NCI-H345 treated with DMSO at 0.1 percent for 48 hours (cell line): ENCODE measurements at regions not wholly inside any gene's neighbourhood (a gene's known extent, or its start where the extent isn't known, plus 50 kb on each side); places are given as distances from the start of the nearest gene placed in this dataset.

Experiments
- DNase-seq: peaks from one replicate; lab custom pipeline; 2025; ENCODE audit not compliant: unreplicated experiment; lab: John Stamatoyannopoulos, UW

DNA sequence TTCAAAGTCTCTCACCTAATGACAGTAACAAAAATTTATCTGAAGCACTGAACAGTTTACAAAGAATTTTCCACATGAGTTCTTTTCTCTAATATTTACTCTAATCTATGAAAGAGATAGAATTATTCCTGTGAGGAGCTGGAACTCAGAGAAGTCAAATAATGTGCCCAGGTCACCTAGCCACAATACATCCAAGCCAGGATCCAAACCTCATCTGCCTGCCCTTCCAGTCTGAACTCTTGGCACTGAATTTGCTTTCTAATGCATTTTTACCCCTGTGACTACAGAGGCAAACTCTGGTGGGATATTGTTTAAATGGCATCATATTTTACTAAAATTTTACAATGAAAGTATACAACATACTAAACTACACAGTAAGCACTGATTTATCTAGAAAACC, 191.4 kb upstream of the RORA start:
- DNase-seq = no peak

DNA sequence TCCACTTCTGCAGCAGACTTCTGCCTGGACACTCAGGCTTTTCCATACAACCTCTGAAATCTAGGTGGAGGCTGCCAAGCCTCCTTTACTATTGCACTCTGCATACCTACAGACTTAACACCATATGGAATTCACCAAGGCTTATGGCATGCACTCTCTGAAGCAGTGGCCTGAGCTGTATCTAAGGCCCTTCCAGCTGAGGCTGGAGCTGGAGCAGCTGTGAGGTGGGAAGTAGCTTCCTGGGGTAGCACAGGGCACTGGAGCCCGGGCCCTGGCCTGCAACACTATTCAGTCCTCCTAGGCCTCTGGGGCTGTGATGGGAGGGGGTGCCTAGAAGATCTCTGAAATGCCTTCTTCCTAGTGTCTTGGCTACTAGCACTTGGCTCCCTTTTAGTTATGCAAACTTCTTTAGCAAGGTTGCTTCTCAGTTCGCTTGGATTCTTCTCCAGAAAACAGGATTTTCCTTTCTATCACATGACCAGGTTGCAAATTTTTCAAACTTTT, 186.6 kb upstream of the RORA start:
- DNase-seq = no peak

DNA sequence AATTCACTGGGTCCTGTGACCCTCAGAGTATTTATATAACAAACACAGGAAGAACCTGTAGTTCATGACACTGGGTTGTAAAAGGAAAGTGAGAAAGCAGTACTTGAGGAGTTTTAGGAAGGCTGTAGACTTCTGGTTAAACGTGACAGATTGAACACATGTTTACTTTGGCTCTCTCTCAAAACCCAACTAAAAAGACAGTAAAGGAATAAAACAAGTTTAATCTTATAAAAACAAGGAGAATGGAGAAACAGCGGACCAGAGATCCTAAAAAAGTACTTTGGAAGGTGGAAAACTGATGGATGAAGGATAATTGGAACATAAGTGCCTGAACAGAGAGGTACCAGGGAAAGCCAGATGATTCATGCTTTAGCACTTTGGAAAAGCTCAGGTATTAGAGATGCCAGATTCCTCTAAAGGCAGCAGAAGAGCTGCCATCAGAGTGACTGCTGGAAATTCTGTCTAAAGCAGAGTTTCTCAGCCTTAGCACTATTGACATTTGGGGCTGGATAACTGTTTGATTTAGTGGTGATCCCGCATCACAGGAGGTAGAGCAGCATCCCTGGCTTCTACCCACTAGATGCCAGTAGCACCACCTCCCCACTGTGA, 182.9 kb upstream of the RORA start:
- no peak for DNase-seq

DNA sequence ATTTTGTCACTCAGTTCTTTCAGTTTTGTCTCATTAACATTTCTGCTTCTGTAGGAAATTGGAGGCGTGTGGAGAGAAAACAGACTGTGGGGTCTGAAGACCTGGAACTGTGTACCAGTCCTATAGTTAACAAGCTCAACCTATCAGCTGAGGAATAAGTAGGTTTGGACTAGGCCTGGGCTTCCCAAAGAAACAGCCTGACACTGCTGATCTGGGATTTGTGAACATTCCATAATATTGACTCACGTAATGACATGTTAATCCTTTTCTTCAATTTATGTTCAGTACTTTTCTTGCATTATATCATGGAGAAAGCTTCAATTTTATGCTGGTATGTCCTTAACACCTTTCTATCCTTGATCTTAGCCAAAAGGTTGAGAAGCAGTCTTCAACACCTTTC, 181.6 kb upstream of the RORA start:
- DNase-seq = no peak

DNA sequence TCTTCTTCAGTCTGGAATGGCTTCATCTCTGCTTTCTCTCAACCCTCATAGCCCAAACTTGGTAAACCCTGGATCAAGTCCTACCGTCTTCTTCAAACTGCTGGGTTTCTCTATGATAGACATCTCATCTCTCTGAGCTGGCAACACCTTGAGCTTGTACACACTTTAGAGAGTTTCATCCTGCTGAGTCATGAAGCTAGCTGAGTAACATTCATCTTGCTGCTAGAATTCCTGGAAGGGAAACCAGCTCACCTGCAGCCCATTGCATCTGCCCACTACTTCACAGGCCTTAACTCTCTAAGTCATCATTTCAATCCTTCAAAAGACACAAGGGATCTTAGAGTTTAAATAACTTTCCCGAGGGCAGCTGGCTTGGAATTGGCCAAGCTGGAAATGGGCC, 175.5 kb upstream of the RORA start:
- DNase-seq = no peak

DNA sequence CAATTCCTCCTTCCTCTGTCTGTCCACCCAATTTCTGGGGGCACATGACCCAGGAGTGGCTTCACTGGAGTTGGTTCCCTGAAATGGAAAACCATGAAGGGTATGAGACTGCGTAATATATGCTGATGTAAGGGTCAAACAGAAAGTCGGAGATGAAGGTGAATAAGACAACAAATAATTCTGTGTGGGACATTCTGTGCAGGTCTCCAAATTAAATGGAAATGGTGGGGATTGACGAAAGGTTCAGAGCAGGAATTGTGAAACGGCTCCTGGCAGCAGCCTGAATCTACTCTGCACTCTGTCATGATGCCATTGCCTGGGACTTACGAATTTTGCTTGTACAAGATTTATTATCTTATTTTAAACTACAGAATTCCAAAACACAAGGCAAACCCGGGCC, 174.8 kb upstream of the RORA start:
- DNase-seq = no peak

DNA sequence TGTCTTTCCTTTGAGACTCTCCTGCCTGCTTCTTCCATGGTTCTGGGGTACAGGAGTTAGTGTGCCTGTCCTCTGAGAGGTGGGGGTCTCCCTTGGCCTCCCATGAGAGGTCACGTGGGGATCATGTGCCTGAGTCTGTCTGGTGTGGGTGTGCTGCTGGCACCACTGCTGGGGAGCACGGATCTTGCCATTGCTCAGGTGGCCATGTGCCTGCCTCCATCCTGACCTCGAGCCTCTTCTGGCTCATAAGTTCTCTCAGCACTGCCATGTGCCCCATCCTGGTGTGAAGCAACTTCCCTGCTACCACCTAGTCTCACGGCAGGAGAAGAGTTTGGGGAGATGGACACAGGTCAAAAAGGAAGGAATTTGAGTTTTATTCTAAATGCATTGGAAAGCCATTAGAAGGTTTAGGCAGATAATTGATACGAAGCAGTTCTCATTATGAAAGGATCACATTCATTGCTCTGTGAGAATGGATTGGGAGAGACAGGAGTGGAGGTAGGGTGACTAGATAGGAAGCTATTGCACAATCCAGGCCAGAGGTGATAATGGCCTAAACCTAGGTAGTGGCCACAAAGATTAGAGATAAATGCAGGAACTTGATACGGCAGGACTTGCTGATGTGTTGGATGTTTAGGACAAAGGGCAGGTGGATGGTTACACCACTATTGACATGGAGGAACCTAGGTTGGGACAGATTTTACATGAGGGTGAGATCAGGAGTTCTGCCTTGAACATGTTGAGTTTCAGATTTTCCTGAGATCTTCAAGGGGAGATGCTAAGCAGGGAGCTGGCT, 173.0 kb upstream of the RORA start:
- no peak for DNase-seq

DNA sequence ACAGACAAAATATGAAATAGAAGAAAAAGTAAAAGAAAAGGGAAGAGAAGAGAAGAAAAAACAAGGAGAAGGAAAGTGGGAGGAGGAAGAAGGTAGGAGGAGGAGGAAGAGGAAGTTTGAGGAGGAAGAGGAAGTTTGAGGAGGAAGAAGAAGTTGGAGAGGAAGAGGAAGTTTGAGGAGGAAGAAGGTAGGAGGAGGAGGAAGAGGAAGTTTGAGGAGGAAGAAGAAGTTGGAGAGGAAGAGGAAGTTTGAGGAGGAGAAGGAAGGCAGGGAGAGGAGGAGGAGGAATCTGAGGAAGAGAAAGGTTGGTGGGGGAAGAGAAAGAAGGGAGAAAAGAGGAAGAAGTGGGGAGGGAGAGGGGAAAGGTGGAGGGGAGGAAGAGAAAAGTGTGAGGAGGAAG, 169.2 kb upstream of the RORA start:
- DNase-seq = no peak

DNA sequence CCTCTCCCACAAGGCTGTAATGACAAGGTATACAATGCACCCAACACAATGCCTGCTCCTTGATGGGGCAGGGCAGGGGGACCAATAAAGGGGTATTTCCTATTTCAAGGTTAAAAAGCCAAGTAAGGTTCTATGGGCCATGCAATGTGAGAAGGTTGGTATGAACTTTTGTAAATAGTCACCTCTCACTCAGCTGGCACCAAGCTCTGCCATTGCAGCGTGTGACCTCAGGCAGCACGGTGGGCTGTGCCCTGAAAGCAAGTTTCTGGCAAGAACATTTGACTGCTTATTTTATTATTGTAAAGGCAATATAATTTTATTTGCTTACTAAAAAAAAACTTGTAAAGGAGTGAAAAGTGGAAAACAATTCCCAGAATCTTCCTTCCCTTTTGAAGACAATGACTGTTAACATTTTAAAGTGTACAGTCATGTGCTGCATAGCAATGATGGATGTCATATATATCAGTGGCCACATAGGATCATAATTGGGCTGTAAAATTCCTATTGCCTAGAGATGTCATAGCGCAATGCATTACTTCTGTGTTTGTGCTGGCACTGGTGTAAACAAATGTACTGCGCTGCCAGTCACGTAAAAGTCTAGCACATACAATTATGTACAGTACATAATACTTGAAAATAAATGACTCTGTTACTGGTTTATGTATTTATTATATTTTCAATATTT, 167.3 kb upstream of the RORA start:
- no peak for DNase-seq

DNA sequence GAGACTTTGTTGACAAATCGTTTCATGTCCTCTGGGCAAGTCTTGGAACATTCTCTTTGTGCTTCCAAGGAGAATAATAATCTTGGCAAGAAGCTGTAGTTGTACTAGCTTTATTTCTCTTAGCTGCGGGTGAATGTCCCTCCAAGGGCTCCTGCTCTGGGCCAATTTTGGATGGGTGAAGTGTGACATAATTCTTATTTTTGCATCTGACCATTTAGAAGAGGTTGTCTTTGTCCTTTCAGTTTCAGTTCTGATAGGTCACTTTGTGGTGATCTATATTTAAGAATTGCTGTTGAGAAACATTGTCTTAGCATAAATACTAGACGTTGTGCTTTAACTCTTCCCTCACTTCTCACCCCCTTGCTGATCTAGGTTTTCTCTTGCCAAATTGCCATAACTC, 164.8 kb upstream of the RORA start:
- no peak for DNase-seq

DNA sequence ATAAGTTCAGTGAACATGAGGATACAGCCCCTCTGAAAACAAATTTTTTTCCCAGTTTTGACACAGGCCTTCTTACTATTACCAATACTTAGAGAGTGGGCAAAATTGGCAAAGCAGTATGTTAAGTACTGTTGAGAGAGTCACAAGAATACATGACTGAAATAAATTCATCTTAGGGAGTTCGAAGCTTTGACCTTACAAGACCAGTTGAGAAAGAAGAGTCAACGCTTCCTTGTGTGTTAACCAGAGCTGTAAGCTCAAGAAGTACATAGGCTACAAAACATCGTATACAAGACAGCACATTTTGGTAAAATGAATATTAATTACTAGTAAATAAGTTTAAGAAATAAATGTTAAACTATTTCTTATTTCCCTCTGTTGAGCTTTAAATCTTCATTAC, 164.4 kb upstream of the RORA start:
- no peak for DNase-seq

DNA sequence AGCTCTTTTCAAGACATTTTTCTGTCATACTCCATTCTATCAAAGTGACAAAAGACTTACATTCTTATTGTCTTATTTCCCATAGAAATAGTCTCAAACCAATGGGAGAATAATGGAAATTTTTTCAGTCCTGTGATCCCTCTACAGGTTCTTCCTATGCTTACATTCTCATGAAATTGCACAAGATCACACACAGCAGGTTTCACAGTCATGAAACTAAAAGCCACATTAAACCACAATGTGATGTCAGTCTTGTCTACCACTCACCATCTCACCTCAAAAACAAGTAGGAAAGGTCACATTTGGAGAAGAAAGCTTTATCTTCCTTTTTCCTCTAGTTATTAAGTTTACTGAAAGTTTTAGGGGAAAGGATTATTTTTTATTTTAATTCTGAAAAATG, 161.0 kb upstream of the RORA start:
- DNase-seq = no peak

DNA sequence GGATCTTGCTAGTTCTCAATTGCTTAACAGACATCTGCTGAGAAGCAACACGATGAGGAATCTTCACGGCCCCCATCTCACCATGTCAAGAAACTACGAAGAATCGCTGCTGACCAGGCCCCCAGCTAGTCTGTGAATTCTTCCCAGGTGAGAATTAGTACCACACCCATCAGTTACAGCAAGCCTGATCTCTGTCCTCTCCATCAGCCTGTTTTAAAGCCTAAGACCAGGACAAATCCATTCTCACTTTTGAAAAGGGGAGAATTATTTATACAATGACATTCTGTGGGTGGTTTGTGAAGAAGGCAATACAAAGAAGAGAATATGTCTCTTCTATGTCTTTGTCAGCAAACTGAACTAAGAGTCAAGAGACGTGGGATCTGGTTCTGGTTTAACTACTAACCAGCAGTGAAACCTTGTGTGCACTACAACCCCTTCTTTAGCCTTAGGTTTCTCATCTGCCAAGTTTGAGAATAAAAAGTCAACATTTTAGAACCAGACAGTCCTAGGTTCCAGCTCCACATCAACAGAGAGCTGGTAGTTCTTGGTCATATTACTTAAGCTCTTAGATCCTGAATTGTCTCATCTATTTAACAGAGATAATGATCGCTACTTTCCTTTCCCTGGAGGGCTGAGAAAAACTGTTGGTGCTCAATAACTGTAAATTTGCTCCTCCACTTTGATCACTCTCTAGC, 160.4 kb upstream of the RORA start:
- no peak for DNase-seq

DNA sequence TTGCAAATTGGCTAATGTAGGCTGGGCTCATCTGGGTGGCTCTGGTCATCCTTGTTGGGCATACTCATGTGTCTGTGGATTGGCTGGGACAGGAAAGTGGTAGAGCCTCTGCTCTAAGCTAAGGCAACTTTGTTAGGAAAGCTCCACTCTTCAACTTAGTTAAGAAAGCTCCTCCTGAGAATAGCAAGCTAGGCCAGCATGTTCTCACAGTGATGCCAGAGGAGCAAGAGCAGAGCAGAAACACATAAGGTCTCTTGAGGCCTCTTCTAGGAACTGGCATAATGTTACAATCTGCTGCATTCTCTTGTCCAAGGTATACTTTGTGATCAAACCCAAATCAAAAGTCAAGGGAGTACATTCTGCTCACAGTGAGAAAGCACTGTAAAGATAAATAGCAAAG, 158.6 kb upstream of the RORA start:
- DNase-seq = no peak

DNA sequence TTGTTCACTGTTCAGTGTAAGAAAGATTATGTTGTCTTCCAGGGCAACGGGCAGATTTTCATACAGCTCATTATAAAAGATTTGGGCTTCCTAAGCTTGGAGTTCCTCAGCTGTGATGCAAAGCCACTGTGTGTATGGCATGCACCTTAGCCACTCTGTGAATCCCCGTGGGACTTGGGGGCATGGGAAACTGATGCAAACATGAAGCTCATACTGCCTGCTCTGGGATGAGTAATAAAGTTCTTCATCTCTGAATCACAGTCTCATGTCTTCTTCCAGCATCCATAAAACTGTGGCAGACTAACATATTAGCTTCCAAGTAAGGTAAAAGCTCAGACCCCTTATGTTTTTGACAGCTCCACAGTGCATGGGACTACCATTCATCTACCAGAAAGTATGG, 154.3 kb upstream of the RORA start:
- DNase-seq = no peak

DNA sequence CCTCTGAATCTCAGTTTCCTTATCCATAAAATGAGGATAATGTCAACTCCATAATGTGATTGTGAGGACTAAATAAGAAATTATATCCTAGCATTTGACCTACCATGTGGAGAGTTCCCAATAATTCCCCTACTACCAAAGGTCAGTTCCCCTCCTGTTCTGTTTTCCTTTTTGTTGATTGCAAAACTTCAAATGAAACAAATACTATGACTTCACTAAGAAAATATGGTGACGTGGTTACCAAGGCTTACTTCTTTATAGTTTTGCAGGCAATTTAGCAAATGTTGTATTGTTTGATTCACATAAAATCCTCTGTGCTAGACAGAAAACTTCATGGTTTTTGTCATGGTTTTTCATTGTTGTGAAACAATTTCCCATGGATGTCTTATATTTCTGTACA, 153.8 kb upstream of the RORA start:
- no peak for DNase-seq

DNA sequence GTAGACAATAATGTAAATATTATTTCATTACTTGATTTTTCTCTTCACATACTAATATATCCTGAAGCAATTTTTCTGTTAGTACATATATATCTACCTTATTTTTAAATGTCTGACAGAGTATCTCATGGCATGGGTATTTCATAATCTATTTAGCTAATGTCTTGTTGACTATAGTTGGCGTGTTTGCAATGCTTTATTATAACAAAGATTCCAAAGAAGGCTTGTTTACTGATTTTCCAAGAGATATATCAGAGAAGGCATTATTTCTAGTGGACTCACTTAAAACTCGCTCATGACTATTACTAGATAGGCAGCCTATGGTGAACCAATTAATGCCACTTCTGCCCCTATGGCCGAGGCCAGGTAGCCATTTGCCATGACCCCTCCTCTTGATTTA, 152.4 kb upstream of the RORA start:
- DNase-seq = no peak

DNA sequence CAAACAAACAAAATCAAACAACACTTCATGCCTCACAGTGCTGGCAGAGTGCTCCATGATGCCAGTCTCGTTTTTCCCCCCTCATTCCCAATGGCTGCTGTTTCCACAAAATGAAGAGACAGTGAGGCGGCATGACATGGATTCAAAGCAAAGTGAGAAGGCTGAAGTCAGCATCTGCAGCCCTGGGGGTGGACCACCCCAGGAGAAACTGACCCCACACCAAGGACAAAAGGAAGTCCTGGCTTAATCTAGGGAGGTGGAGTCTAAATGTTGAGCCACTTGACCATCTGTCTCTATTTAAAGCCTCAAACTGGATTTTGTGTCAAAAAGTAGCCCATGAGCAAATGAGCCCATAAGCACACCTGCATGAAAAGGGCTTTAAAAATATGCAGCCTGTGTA, 151.2 kb upstream of the RORA start:
- no peak for DNase-seq

DNA sequence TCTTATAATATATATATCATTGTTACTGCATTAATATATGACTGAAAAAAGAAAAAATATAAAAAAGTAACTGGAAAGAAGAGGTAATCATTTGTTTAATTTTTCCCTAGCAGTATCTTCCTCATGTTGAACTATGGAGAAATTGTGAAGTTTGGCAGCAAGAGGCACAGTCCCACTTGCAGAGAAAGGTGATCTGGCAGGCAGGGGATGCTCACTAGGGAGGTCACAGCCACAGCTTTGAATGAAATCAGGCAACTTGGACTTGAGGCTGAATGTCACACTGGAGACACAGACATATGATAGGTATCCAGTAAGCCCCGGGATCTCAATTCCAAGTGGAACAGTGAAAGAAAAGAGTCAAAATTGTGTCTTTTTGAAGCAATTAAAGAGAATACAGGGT, 149.9 kb upstream of the RORA start:
- no peak for DNase-seq

DNA sequence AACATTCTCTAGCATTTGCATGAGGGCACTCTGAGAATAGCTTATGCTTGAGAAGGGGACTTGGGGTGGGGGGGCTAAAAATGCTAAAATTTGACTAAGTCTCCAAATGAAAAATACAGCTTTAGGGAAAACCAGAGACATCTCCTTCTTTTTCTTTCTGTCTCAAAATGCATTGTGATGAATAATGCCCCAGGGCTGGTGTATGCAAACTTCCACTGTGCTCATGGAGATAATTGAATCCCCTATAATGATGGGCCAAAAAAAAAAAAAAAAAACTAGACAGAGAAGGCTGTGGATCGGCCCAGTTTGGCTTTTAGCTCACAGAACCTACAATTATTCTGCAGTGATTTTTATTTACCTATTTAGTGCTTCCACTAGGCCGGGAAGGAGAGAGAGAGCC, 147.9 kb upstream of the RORA start:
- DNase-seq = no peak

DNA sequence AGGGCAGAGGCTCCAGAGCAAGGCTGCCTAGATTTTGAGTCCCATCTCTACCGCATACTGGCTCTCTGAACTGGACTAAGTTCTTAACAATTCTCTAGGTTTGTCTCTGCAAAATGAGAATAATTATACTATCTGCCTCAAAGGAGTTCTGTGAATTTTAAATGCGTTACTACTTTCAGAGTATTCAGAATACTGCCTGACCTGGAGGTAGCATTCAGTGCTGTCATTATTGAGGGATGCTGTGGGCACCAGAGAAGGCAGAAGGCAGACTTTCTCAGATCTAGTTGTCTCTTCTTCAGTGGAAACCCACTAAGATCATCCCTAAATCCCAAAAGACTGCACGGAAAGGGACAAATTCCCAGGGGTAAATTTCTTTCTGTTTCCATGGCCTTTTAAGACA, 147.4 kb upstream of the RORA start:
- no peak for DNase-seq

DNA sequence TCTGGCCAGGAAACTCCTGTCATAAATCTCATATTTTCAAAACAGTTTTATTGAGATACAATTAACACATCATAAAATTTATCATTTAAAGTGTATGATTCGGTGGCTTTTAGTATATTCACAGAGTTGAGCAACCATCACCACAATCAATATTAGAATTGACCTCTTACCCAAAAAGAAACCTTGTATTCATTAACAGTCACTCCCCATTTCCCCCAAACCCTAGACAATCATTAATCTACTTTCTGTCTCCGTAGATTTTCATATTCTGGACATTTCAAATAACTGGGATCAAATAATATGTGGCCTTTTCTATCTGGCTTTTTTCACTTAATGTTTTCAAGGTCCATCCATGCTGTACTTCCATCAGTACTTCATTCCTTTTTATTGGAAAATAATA, 145.7 kb upstream of the RORA start:
- DNase-seq = no peak
